NOMO-1 (cell line): ENCODE measurements at regions not wholly inside any gene's neighbourhood (a gene's known extent, or its start where the extent isn't known, plus 50 kb on each side); places are given as distances from the start of the nearest gene placed in this dataset.

ENCODE experiments used
- DNase-seq, 2 experiments: peaks; one replicate each; lab custom pipeline; 2025; ENCODE audit not compliant: unreplicated experiment in 2 of 2; lab: John Stamatoyannopoulos, UW

DNA sequence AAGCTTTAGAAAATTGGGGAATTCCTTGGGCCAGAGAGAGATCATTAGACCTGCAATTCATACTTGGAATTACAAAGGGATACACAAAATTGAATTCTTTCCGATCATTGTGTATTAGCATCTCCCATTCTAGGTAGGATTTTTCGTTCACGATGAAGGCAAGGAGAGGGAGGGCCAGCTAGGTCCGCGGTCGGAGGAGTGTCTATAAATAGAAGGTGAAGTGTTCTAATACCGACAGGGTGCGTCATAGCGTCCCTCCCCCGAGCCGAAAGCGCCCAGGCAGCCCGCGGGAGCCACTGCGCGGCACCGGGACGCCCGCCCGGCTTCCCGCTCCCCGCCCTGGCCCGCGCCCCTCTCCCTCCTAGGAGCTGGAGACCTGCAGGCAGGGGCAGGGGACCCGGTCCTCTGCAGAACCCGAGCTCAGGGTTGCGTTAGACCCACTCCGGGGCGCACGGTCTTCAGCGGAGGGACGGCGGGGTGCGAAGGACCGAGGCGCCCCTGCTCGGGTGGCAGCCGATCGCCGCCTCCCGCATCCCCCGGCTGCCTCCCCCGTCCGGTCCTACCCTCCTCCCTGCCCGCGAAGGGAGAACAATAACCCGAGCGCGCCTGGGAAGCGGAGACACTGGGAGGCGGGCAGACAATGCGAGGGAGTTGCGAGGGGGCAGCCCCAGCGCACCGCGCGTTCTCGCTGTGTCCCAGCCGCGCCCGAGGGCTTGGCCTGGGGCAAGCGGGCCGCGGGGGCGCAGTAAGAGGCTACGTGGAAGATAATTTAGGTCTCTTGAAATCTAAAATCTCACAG lies 114.2 kb upstream of the SERTAD2 start:
- DNase-seq = peak; percentile 79 to 81

DNA sequence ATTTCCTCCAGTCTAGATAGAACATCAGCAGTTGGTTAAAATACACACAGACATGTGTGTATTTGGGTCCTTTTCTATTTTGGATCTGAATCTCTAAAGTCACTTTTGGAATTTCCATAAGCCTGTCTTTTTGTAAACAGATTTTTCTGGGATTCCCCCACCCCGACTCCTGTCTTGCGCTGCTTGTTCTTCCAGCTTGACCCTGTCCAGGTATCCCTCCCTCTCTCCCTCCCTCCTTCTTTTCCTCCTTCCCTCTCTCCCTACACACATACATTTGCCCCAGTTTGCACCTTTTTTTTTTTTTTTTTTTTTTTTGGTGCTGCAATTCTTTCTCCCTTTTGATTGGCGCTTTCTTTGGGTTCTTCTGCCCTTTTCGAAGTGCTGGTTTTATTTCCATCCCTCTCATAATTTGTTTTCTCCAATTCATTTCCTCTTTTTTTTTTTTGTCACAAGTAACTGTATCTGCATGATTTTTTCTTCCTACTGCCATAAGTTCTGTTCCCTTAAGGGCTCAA lies 114.8 kb upstream of the SERTAD2 start:
- peak; percentile 30 to 53 for DNase-seq

DNA sequence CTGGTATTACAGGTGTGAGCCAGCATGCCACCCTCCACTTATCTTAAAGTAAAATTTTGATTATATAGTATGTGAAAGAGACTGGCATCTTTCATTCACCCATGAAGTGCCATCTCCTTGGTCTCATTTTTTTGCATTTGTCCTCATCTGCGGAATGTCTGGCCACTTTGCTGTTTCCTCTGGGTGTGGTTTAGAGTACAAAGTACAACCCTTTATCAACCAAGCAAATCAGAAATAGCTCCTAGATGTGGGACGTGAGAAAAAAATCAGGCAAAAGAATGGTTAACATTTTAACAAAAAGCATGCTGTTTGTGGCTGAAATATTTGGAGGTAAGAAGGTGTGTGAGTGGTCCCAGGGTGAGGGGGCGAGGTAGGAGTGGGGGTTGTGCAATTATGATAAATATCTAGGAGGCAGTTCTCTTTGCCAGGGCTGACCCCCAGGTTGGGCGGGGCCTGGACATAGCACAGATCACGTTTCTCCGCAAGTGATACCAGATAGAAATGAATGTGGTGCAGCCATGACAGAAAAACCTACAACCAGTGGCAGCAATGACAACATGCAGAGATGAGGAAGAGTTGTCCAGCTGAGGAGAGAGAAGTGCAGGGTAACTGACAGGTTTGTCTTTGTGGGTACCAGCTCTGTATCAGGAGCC lies 115.8 kb upstream of the SERTAD2 start:
- no peak for DNase-seq

DNA sequence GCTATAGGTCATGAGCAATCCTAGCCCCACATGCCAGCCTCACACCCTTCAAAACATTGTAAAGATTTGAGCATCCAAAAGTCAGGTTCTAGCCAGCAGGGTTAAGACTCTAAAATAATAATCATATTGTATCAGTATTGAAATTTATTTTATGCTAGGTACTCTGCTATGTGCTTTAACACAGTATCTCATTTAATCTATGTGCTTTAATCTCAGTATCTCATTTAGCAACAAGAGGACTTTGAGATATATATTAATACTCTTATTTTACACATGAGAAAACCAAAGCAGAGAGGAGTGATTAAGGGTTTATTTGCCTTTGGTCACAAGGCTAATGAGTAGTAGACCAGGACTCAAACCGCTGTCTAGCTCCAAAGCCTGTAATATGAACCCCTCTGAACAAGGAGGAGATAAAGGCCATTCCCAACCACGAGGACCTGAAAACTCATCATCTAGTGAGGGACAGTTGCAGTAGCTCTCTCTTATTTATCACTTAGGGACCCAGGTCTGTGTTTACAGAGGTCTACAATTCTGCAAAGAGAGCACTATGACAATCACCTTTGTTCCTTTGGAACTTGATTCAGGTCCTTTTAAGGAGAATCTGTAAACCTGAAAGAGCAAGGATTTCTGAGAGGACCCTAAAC lies 116.5 kb upstream of the SERTAD2 start:
- DNase-seq = no peak

DNA sequence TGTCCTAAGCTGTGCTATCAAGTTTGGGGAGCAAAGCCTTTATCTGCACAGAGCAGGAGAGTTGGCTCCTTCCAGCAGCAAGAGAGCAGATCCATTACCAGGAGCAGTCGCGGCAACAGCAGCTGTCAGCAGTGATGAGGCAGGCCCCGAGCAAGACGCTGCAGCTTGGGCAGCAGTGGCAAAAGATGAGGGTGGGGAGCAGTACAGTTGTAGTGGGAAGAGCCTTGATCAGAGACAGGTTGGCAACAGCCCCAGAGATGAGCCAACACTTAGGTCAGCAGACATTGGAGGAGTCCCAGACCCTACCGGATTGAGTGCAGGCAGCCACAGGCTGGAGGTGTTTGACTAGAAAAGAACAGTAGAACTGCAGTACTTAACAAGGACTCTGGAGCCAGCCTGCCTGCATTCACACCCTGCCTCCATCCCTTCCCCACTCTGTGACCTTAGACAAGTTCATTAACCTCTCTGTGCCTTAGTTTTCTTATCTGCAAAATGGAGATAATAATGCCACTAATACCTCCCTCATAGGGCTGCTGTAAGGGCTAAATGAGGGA lies 117.1 kb upstream of the SERTAD2 start:
- DNase-seq = no peak

DNA sequence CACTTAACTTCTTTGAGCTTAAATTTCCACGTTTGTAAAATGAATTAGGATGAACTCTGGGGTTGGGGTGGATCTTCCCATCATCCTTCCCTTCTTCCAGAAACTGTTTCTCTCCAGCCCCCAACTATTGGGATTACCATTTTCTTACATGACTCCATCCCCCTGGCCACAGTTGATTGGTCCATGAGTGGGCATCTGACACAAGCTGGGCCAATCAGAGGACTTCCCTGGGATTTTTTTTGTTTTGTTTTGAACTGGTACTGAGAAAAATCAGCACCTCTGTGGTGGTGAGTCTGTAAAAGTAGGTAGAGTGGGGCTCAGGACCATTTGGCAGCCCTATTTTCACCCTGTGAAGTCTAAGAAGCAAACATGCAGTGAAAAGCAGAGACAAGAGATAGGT lies 118.0 kb upstream of the SERTAD2 start:
- no peak for DNase-seq

DNA sequence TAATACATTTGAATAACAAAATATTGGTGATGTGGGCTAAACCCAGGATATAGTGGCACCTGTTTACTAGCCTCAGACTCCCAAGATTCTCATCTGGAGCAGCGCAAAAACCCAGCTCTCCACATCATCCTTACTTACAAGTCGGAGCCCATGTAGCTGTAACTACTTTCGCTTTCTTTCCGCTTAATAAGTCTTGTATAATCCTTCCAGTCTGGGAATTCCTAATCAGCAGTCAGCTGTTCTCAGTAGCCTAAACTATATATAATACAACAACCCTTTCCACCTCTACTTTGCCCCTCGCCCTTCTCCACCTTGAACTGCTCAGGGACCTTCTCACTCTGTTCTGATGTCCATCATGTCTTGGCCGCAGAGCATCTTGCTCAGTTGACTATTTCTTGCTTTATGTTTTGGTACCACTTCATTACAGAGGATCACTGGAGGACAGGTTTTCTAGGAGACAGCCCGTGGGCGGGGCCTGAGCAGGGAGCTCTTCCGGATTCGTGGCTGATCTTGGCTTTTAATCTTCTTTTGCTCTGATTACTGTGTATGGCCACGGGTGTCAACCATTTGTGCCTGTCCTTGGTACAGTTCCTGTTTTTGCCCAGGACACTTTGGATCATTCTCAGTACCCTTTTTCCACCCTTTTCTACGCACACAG lies 119.9 kb upstream of the SERTAD2 start:
- DNase-seq = peak in 1 of 2 experiments; percentile 25

DNA sequence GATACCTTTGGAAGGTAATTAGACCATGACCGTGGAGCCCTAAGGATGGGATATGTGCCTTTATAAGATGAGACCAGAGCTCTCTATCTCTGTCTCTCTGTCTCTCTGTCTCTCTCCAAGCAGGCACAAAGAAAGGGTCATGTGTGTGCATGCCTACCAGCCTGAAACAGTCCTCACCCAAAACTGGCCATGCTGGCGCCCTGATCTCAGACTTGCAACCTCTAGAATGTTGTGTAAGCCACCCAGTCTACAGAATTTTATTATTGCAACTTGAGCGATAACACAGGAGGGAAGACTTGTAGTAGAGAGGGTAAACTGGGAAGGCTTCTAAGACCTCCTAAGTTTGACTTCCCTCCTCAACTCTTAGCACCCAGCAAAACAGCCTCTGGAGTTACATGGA lies 124.1 kb upstream of the SERTAD2 start:
- no peak for DNase-seq

DNA sequence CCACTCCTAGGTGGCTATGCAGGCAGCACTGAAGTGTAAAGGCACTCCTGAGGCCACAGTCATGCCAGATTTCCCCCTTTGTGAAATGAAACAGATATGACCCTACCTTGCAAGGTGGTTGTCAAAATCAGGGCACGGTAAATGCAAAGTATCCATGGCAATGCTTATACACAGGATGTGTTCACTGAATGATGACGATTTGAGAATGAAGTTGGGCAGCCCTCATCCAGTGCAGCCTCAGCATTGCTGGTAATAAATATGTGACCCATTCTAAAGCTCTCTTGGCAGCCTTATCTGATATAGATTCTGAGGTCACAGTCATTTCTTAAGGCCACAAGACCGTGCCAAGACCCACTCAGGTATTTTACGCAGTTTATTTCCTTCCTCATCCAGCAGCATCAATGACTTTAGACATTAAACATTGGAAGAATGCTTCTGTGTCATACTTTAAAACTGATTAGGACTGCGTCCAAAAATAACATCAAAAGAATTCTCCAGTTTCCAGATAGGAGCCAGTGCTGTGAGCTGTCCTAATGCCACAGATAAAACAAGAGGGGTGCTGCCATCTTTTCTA lies 125.5 kb upstream of the SERTAD2 start:
- no peak for DNase-seq

DNA sequence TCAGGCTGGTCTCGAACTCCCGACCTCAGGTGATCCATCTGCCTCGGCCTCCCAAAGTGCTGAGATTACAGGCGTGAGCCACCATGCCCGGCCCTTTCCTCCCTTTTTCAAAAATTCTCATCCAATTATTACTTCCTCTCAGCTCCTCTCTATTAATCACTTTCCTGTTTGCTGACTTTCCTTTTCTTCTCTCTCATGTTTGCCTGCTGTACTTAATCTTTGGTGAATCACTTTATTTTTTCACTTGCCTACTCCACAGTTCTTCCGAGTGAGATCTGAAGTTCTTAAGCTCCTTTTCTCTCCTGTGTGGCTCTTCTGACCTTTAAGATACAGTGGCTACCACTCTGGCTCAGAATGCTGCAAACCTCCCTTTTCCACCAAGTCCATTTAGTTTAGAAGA lies 126.3 kb upstream of the SERTAD2 start:
- DNase-seq = no peak

DNA sequence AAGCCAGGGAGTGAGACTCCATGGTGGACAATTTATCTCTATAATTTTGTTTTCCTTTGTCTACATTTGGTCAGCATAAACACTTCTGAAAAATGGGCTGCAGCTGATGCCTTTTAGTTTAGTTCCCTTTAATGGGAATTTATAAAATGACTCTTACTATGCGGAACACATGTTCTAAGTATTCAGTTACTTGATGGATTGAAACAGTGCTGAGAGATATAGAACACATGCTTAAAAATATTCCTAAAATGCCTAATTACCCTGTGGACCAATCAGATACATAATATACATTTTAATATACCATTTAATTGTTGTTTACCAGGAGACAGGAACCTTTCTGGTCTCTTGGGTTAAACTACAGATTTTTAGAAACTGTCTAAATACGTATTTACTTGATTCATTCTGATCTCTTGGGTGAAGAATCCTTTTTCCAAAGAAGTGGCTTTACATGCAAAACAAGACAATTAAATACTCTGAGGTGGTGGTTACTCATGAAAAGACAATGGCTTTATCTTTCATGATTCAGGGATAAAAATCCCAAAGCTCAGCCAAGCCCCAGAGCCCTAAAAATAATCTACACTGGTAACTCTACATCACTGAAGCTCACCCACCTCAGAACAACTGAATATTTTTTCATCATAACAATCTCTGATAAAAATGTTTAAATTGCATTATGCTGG lies 128.1 kb upstream of the SERTAD2 start:
- no peak for DNase-seq

DNA sequence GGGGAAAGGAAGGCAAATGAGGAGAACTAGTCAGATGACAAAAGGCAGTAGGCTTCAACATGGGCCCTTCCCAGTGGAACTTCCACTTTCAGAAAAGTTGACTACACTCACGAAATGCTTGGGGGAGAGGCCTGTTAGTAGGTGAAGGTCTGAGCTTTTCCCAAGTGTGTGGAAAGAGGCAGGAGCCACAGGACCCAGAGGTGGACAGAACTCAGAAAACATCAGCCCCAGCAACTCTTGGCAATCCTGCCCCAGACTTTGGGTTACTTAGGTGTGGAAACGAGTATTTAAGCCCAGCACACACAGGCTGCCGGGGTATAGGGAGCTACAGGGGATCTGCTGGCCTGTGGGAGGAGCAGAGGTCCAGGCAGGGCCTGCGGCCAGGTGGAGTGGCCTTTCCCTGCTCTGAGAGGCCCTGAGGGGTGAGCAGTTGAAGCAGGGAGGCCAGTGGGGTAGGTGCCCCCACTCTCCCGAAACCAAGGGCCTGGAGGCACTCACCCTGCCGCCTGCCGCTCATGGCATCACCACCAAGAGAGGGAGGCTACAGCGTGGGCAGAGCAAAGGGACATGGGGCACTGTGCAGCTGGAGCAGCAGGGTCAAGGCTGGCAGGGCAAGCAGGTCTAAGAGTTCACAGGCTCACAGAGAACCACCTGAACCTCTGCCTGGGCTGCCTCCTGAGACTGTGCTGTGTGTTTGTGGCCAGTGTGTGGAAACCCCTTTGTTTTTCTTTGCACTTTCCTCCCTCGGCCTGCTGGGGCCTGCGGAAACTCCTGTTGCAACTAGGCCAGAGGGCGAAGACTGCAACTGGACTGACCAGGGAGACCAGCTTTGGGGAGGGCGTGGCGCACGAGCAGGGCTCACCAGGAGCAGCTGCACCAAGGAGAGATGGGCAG lies 130.7 kb upstream of the SERTAD2 start:
- no peak for DNase-seq

DNA sequence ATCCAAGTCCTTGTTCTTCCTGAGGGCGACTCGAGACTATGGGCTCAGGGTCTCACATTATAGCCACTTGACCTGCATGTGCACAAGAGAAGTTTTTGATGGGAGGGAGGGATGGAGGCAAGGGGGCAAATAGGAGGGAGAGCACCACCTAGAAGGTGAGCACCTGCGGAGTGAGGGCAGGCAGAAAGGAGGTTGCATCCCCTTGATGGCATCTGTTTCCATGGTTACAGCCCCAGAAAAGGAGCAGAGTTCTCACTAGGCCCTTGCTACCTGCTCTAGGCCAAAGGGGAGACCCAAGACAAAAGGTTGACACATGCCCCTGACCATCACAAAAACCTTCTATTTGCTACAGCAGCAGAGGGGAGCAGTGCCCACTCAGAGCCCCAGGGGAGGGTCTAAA lies 131.5 kb upstream of the SERTAD2 start:
- no peak for DNase-seq

DNA sequence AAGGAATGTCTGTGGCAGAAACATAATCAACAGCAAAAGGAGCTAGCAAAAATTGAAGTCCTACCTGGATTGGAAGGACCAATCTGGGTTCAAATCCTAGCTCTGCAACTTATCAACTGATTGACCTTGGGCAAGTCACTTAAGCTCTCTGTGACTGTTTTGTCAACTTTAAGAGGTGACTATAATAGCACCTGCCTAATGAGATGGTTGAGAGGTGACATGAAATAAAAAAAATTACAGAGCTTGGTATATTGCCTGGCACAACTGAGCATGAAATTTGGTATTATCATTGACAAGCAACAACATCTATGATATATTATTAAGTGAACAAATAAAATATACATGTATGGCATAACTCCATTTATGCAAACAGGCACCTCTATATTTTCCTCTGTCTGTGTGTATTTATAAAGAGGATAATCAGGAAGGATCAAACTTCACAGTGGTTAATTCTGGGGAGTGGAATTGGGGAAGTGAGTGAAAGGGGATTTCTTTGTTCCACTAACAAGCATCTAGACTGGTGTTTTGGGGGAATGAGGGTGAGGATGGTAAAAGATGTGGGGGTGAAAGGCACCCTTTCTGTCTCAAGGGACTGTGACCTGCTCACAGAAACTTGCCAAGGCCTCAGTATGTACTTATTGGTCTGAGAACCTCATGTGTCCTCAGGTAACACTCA lies 132.8 kb upstream of the SERTAD2 start:
- no peak for DNase-seq

DNA sequence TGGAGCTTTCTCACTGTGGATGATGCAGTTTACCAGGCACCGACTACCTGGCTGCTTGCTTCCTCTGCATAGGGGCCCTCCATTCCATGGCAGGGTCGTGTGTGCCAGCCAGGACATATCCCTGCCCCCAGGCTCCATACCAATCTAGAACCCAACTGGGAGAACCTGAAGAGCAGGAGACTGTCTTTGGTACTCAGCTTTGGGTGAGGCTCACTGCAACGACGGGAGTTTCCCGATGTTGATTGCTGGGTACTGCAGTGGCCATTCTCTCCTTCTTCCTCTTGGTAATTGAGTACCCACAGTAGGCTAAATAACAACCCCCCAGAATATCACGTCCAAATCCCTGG lies 133.3 kb upstream of the SERTAD2 start:
- DNase-seq = no peak

DNA sequence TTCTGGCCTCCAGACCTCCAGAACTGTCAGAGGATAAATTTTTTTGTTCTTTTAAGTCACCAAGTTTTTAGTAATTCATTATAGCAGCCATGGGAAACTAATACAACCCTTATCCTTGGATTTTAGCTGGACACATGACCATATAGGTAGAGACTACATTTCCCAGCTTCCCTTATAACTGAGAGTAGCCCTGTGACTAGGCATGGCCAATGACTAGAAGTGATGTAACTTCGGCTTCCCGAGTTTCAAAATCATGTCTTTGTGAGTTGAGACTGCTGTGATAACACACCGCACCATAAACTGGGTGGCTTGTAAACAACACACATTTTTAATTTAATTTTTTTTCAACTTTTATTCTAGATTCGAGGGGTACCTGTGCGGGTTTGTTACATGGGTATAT lies 134.0 kb upstream of the SERTAD2 start:
- DNase-seq = peak in 1 of 2 experiments; percentile 18

DNA sequence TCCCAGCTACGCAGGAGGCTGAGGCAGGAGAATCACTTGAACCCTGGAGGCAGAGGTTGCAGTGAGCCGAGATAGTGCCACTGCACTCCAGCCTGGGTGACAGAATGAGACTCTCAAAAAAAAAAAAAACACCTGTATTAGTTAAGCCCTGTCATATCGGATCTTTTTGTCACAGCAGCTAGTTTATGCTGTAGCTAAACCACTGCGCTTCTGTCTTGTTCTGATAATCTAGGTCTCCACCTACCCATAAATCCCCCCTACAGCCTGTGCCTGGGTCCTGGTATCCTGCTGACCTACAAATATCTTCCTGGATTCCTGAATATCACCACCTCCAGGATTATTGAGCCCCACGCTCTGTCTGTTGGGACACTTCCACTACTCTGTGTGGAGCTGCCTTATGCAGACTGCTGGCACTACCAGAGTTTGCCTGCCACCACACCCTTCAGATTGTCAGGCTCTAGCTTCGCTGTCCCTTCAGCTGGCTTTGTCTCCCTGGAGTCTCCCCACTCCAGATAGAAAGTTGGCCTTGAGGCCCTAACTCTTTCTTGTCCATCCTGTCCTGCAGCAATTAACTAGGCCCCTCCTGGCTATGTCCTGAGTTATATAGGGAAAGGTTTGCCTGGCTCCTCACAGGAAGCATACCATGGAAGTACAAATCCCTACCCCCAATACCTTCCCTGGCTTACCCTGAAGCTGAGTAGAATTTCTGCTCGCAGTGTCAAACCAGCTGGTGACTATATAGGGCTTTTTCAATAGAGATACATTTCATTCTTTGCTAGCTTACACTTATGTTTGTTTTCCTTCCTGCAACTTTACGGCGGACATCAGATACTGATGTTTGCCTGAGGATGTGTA lies 136.0 kb upstream of the SERTAD2 start:
- no peak for DNase-seq

DNA sequence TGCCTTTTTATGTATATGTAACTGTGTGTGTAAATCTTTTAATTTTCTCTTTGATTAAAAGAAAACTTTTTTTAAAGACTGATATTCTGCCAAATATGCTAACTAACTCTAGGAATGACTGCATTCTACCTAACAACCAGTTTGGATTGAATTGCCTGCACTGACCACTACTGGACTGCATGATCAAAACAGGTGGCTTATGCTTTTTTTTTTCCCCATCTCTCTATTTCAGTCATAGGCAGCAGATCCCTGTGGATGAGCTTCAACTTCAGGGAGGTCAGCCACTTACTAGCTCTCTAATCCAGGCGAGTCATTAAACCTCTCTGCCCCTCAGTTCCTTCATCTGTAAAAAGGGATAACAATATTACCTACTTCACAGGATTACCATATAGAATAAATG lies 138.6 kb upstream of the SERTAD2 start:
- DNase-seq = no peak
